ENCODE measurements at regions not wholly inside any gene's neighbourhood (a gene's known extent, or its start where the extent isn't known, plus 50 kb on each side); places are given as distances from the start of the nearest gene placed in this dataset.

DNA sequence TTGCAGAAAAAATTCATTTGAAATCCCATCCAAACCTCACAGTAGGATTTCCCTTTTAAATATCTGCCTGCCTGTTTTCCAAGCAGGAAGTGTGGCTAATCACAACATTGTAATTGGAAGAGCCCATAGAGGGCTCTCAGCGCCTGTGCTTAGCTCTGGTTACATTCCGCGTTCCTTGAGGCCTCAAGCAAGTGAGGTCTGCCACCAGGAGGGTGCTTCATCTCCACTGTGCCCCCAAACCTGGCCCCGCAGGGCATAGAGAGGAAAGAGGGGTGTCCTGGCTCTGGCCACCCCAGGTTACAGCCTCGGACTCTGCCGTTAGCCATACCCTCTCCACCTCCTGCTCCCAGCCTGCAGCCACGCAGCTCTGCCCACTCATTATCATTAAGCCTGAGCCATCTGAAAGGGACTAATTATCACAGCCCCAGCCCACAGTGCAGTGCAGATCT is 214.8 kb downstream of the SP3 start:
- no peak overlapping the region for H3K4me3 ChIP-seq (replicated peaks; ENCODE audit: insufficient read depth, low read length)
- peaks cover 2% of the 10 kb centered on the region for H3K27me3 ChIP-seq (ENCODE audit: insufficient read depth, poor library complexity, severe bottlenecking)
- H3K27ac ChIP-seq (replicated peaks): no peak overlapping the region
- TF ChIP-seq, protein P1, sequence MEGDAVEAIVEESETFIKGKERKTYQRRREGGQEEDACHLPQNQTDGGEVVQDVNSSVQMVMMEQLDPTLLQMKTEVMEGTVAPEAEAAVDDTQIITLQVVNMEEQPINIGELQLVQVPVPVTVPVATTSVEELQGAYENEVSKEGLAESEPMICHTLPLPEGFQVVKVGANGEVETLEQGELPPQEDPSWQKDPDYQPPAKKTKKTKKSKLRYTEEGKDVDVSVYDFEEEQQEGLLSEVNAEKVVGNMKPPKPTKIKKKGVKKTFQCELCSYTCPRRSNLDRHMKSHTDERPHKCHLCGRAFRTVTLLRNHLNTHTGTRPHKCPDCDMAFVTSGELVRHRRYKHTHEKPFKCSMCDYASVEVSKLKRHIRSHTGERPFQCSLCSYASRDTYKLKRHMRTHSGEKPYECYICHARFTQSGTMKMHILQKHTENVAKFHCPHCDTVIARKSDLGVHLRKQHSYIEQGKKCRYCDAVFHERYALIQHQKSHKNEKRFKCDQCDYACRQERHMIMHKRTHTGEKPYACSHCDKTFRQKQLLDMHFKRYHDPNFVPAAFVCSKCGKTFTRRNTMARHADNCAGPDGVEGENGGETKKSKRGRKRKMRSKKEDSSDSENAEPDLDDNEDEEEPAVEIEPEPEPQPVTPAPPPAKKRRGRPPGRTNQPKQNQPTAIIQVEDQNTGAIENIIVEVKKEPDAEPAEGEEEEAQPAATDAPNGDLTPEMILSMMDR (IDR thresholded peaks at IDR 0.05; ENCODE audit: insufficient read depth, low read length): no peak
- TF ChIP-seq, protein P2, sequence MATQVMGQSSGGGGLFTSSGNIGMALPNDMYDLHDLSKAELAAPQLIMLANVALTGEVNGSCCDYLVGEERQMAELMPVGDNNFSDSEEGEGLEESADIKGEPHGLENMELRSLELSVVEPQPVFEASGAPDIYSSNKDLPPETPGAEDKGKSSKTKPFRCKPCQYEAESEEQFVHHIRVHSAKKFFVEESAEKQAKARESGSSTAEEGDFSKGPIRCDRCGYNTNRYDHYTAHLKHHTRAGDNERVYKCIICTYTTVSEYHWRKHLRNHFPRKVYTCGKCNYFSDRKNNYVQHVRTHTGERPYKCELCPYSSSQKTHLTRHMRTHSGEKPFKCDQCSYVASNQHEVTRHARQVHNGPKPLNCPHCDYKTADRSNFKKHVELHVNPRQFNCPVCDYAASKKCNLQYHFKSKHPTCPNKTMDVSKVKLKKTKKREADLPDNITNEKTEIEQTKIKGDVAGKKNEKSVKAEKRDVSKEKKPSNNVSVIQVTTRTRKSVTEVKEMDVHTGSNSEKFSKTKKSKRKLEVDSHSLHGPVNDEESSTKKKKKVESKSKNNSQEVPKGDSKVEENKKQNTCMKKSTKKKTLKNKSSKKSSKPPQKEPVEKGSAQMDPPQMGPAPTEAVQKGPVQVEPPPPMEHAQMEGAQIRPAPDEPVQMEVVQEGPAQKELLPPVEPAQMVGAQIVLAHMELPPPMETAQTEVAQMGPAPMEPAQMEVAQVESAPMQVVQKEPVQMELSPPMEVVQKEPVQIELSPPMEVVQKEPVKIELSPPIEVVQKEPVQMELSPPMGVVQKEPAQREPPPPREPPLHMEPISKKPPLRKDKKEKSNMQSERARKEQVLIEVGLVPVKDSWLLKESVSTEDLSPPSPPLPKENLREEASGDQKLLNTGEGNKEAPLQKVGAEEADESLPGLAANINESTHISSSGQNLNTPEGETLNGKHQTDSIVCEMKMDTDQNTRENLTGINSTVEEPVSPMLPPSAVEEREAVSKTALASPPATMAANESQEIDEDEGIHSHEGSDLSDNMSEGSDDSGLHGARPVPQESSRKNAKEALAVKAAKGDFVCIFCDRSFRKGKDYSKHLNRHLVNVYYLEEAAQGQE (IDR thresholded peaks at IDR 0.05; ENCODE audit: insufficient replicate concordance, low read depth): no peak
- no peak for TF ChIP-seq SPI1 (IDR thresholded peaks at IDR 0.05; ENCODE audit: borderline replicate concordance, low read depth)
- no peak for TF ChIP-seq POLR2AphosphoS5 (IDR thresholded peaks at IDR 0.05; ENCODE audit: low read depth)
- no peak for TF ChIP-seq GABPA (IDR thresholded peaks at IDR 0.05; ENCODE audit: low read depth)
- no peak for DNase-seq (ENCODE audit: low read depth in 1 of 2, low spot score in 1 of 2)

DNA sequence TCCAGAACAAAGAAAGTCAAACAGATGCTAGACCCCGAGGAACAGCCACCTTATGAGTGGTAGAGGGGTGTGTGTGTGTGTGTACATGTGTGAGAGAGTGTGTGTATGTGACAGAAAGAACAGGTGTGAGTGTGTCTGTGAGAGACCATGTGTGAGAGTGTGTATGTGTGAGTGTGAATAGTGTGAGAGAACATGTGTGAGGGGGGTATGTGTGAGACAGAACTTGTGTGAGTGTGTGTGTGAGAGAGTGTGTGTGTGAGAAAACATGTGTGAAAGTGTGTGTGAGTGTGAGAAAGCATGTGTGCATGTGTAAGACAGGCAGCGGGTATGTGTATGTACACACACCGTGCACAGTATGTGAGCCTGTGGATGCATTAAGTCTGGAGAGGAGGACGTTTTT is 214.3 kb downstream of the SP3 start:
- TF ChIP-seq, protein P1 (IDR thresholded peaks at IDR 0.05; ENCODE audit: insufficient read depth, low read length): no peak
- no peak for TF ChIP-seq POLR2AphosphoS5 (IDR thresholded peaks at IDR 0.05; ENCODE audit: low read depth)
- TF ChIP-seq SPI1 (IDR thresholded peaks at IDR 0.05; ENCODE audit: borderline replicate concordance, low read depth): no peak
- no peak for TF ChIP-seq GABPA (IDR thresholded peaks at IDR 0.05; ENCODE audit: low read depth)
- TF ChIP-seq, protein P2 (IDR thresholded peaks at IDR 0.05; ENCODE audit: insufficient replicate concordance, low read depth): no peak
- no peak for DNase-seq (ENCODE audit: low read depth in 1 of 2, low spot score in 1 of 2)
- Histone ChIP-seq H3K27me3 (ENCODE audit: insufficient read depth, poor library complexity, severe bottlenecking) (peaks cover 2% of the 10 kb centered on the region), H3K4me3 (replicated peaks; ENCODE audit: insufficient read depth, low read length) (no peak overlapping the region), H3K27ac (replicated peaks) (no peak overlapping the region)

DNA sequence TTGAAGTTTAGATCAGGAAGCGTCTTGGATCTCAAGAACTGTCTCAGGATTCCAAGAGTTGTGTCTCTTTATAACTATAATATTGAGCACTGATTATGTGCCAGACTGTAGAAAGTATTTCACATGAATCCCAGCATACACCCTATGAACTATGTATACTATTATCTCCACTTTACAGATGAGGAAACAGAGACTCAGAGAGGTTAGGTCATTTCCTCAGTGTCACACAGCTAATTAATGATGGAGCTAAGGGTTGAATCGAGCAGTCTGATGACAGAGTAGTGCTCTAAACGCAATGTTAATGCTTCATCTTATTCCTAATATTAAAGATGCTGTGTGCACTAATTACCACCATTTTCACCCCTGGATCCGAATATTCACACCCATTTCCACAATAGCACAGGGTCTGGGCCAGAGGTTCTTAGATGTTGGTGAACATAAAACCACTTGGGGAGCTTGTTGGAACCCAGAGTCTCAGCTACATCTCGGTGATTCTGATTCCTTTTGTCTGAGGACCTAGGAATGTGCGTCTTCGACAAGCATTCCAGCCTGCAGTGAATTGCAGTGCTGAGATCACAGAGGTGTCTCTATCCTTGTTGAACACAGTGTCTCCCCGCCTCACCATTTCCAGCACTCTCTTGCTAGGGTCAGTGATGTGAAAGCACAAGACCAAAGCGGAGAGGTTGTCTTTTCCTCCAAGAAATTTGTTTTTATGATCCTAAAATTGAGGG is 213.8 kb downstream of the SP3 start:
- DNase-seq (ENCODE audit: low read depth in 1 of 2, low spot score in 1 of 2): no peak

More for the DNA sequence above, 213.8 kb downstream of the SP3 start:
- no peak overlapping the region for H3K4me3 ChIP-seq (replicated peaks; ENCODE audit: insufficient read depth, low read length)
- peaks cover 2% of the 10 kb centered on the region for H3K27me3 ChIP-seq (ENCODE audit: insufficient read depth, poor library complexity, severe bottlenecking)
- no peak for TF ChIP-seq GABPA (IDR thresholded peaks at IDR 0.05; ENCODE audit: low read depth)
- TF ChIP-seq POLR2AphosphoS5 (IDR thresholded peaks at IDR 0.05; ENCODE audit: low read depth): no peak
- no peak for TF ChIP-seq SPI1 (IDR thresholded peaks at IDR 0.05; ENCODE audit: borderline replicate concordance, low read depth)
- TF ChIP-seq, protein P2 (IDR thresholded peaks at IDR 0.05; ENCODE audit: insufficient replicate concordance, low read depth): no peak
- TF ChIP-seq, protein P1 (IDR thresholded peaks at IDR 0.05; ENCODE audit: insufficient read depth, low read length): no peak
- H3K27ac ChIP-seq (replicated peaks): no peak overlapping the region
